ENCODE measurements at regions not wholly inside any gene's neighbourhood (a gene's known extent, or its start where the extent isn't known, plus 50 kb on each side); places are given as distances from the start of the nearest gene placed in this dataset.
A peak's percentile ranks its signal among the peaks of the same experiment; 100 is the strongest.

GRCh38 chr18:32553174-32553573, 82.5 kb upstream of the GAREM1 start:
- H2BK12ac ChIP-seq (ENCODE audit: low read length in 2 of 2): no peak overlapping the region
- no peak overlapping the region for H3K4me3 ChIP-seq (ENCODE audit: insufficient read depth in 1 of 2, low read depth in 1 of 2, low read length in 2 of 2)
- H2BK5ac ChIP-seq (ENCODE audit: low read depth, low read length, poor library complexity, severe bottlenecking): no peak overlapping the region
- no peaks in the 10 kb centered on the region for H3K9me3 ChIP-seq (ENCODE audit: control insufficient read depth, low read length)
- no peak overlapping the region for H3K23ac ChIP-seq (ENCODE audit: low read length in 2 of 2)
- H2AK5ac ChIP-seq (ENCODE audit: low read length, severe bottlenecking): no peak overlapping the region
- H2AFZ ChIP-seq (ENCODE audit: low read depth, low read length): no peak overlapping the region
- no peak overlapping the region for H3K27ac ChIP-seq (ENCODE audit: low read length, poor library complexity, severe bottlenecking)
- H3K27me3 ChIP-seq (ENCODE audit: control insufficient read depth in 1 of 2, insufficient read depth in 1 of 2, low read length in 2 of 2): no peaks in the 10 kb centered on the region
- H3K4me2 ChIP-seq (ENCODE audit: low read length, poor library complexity, severe bottlenecking): no peak overlapping the region
- DNase-seq: no peak
- no peak overlapping the region for H4K91ac ChIP-seq (ENCODE audit: low read length)
- no peaks in the 10 kb centered on the region for H3K79me1 ChIP-seq (replicated peaks; ENCODE audit: low read length, poor library complexity, severe bottlenecking)
- H3K4ac ChIP-seq (ENCODE audit: low read depth in 1 of 2, low read length in 2 of 2): no peak overlapping the region
- no peak overlapping the region for H3K18ac ChIP-seq (ENCODE audit: low read depth in 1 of 2, low read length in 2 of 2)
- H4K8ac ChIP-seq (ENCODE audit: low read length): no peak overlapping the region
- H3K36me3 ChIP-seq (ENCODE audit: control insufficient read depth in 1 of 2, insufficient read depth in 2 of 2, low read depth in 1 of 2, low read length in 2 of 2): no peaks in the 10 kb centered on the region
- no peak overlapping the region for H3K9ac ChIP-seq (ENCODE audit: low read length)
- H2BK15ac ChIP-seq (ENCODE audit: low read depth, poor library complexity, severe bottlenecking): no peak overlapping the region
- no peak overlapping the region for H2BK120ac ChIP-seq (ENCODE audit: low read depth, low read length)
- 91% methylated on average over 5 of the region's 5 CpGs for WGBS
- no peaks in the 10 kb centered on the region for H3K4me1 ChIP-seq (ENCODE audit: control insufficient read depth, insufficient read depth, low read depth, low read length)
- H3K14ac ChIP-seq (ENCODE audit: low read length in 2 of 2): no peak overlapping the region

- DNase-seq: peak; percentile 59
- H3K4ac ChIP-seq (ENCODE audit: low read depth in 1 of 2, low read length in 2 of 2): no peak overlapping the region
- H4K91ac ChIP-seq (ENCODE audit: low read length): no peak overlapping the region
- H3K4me3 ChIP-seq (ENCODE audit: insufficient read depth in 1 of 2, low read depth in 1 of 2, low read length in 2 of 2): no peak overlapping the region
- H3K14ac ChIP-seq (ENCODE audit: low read length in 2 of 2): no peak overlapping the region
- no peaks in the 10 kb centered on the region for H3K4me1 ChIP-seq (ENCODE audit: control insufficient read depth, insufficient read depth, low read depth, low read length)
- no peak overlapping the region for H3K23ac ChIP-seq (ENCODE audit: low read length in 2 of 2)
- H3K27ac ChIP-seq (ENCODE audit: low read length, poor library complexity, severe bottlenecking): no peak overlapping the region
- no peak overlapping the region for H2BK5ac ChIP-seq (ENCODE audit: low read depth, low read length, poor library complexity, severe bottlenecking)
- H3K27me3 ChIP-seq (ENCODE audit: control insufficient read depth in 1 of 2, insufficient read depth in 1 of 2, low read length in 2 of 2): no peaks in the 10 kb centered on the region
- H3K4me2 ChIP-seq (ENCODE audit: low read length, poor library complexity, severe bottlenecking): no peak overlapping the region
- H2BK15ac ChIP-seq (ENCODE audit: low read depth, poor library complexity, severe bottlenecking): no peak overlapping the region
- H3K18ac ChIP-seq (ENCODE audit: low read depth in 1 of 2, low read length in 2 of 2): no peak overlapping the region
- WGBS: 33% methylated on average over 3 of the region's 4 CpGs
- no peak overlapping the region for H2AK5ac ChIP-seq (ENCODE audit: low read length, severe bottlenecking)
- H3K36me3 ChIP-seq (ENCODE audit: control insufficient read depth in 1 of 2, insufficient read depth in 2 of 2, low read depth in 1 of 2, low read length in 2 of 2): no peaks in the 10 kb centered on the region
- no peak overlapping the region for H2BK120ac ChIP-seq (ENCODE audit: low read depth, low read length)
- H2AFZ ChIP-seq (ENCODE audit: low read depth, low read length): no peak overlapping the region
- no peak overlapping the region for H3K9ac ChIP-seq (ENCODE audit: low read length)
- no peak overlapping the region for H2BK12ac ChIP-seq (ENCODE audit: low read length in 2 of 2)
- H3K9me3 ChIP-seq (ENCODE audit: control insufficient read depth, low read length): no peaks in the 10 kb centered on the region
- no peaks in the 10 kb centered on the region for H3K79me1 ChIP-seq (replicated peaks; ENCODE audit: low read length, poor library complexity, severe bottlenecking)
- H4K8ac ChIP-seq (ENCODE audit: low read length): no peak overlapping the region
Observed at GRCh38 chr18:32552421-32553030, 81.8 kb upstream of the GAREM1 start.

- Histone ChIP-seq H3K27ac (ENCODE audit: low read length, poor library complexity, severe bottlenecking) (no peak overlapping the region), H3K14ac (ENCODE audit: low read length in 2 of 2) (no peak overlapping the region), H4K91ac (ENCODE audit: low read length) (no peak overlapping the region), H2BK5ac (ENCODE audit: low read depth, low read length, poor library complexity, severe bottlenecking) (no peak overlapping the region), H3K4me3 (ENCODE audit: insufficient read depth in 1 of 2, low read depth in 1 of 2, low read length in 2 of 2) (no peak overlapping the region), H3K9me3 (ENCODE audit: control insufficient read depth, low read length) (no peaks in the 10 kb centered on the region), H3K23ac (ENCODE audit: low read length in 2 of 2) (no peak overlapping the region), H2AK5ac (ENCODE audit: low read length, severe bottlenecking) (no peak overlapping the region), H3K4ac (ENCODE audit: low read depth in 1 of 2, low read length in 2 of 2) (no peak overlapping the region), H3K18ac (ENCODE audit: low read depth in 1 of 2, low read length in 2 of 2) (no peak overlapping the region), H4K8ac (ENCODE audit: low read length) (no peak overlapping the region), H3K27me3 (ENCODE audit: control insufficient read depth in 1 of 2, insufficient read depth in 1 of 2, low read length in 2 of 2) (peaks cover 0 to 2% of the 10 kb centered on the region in 2 experiments), H3K9ac (ENCODE audit: low read length) (no peak overlapping the region), H3K4me2 (ENCODE audit: low read length, poor library complexity, severe bottlenecking) (no peak overlapping the region), H3K36me3 (ENCODE audit: control insufficient read depth in 1 of 2, insufficient read depth in 2 of 2, low read depth in 1 of 2, low read length in 2 of 2) (no peaks in the 10 kb centered on the region), H2BK15ac (ENCODE audit: low read depth, poor library complexity, severe bottlenecking) (no peak overlapping the region), H2BK120ac (ENCODE audit: low read depth, low read length) (no peak overlapping the region), H2BK12ac (ENCODE audit: low read length in 2 of 2) (no peak overlapping the region), H2AFZ (ENCODE audit: low read depth, low read length) (no peak overlapping the region), H3K4me1 (ENCODE audit: control insufficient read depth, insufficient read depth, low read depth, low read length) (no peaks in the 10 kb centered on the region), H3K79me1 (replicated peaks; ENCODE audit: low read length, poor library complexity, severe bottlenecking) (no peaks in the 10 kb centered on the region)
- DNase-seq: peak; percentile 26
- 28% methylated on average over 2 of the region's 4 CpGs for WGBS
Observed at GRCh38 chr18:32550963-32551362, 80.3 kb upstream of the GAREM1 start.

- H3K27ac ChIP-seq (ENCODE audit: low read length, poor library complexity, severe bottlenecking): no peak overlapping the region
- peak; percentile 56 for DNase-seq
- 0% methylated on average over 2 of the region's 5 CpGs for WGBS
Observed at GRCh38 chr18:32549248-32550110, 78.8 kb upstream of the GAREM1 start.

More at GRCh38 chr18:32549248-32550110, 78.8 kb upstream of the GAREM1 start:
- no peak overlapping the region for H3K4me3 ChIP-seq (ENCODE audit: insufficient read depth in 1 of 2, low read depth in 1 of 2, low read length in 2 of 2)
- no peak overlapping the region for H3K18ac ChIP-seq (ENCODE audit: low read depth in 1 of 2, low read length in 2 of 2)
- H3K79me1 ChIP-seq (replicated peaks; ENCODE audit: low read length, poor library complexity, severe bottlenecking): no peaks in the 10 kb centered on the region
- no peak overlapping the region for H4K8ac ChIP-seq (ENCODE audit: low read length)
- H3K4me1 ChIP-seq (ENCODE audit: control insufficient read depth, insufficient read depth, low read depth, low read length): no peaks in the 10 kb centered on the region
- no peaks in the 10 kb centered on the region for H3K36me3 ChIP-seq (ENCODE audit: control insufficient read depth in 1 of 2, insufficient read depth in 2 of 2, low read depth in 1 of 2, low read length in 2 of 2)
- H2BK12ac ChIP-seq (ENCODE audit: low read length in 2 of 2): no peak overlapping the region
- H2BK15ac ChIP-seq (ENCODE audit: low read depth, poor library complexity, severe bottlenecking): no peak overlapping the region
- H2AK5ac ChIP-seq (ENCODE audit: low read length, severe bottlenecking): no peak overlapping the region
- peaks cover 0 to 7% of the 10 kb centered on the region in 2 experiments for H3K27me3 ChIP-seq (ENCODE audit: control insufficient read depth in 1 of 2, insufficient read depth in 1 of 2, low read length in 2 of 2)
- H3K4me2 ChIP-seq (ENCODE audit: low read length, poor library complexity, severe bottlenecking): no peak overlapping the region
- no peak overlapping the region for H2BK5ac ChIP-seq (ENCODE audit: low read depth, low read length, poor library complexity, severe bottlenecking)
- no peak overlapping the region for H3K4ac ChIP-seq (ENCODE audit: low read depth in 1 of 2, low read length in 2 of 2)
- H3K9ac ChIP-seq (ENCODE audit: low read length): no peak overlapping the region
- H2AFZ ChIP-seq (ENCODE audit: low read depth, low read length): no peak overlapping the region
- no peak overlapping the region for H2BK120ac ChIP-seq (ENCODE audit: low read depth, low read length)
- H3K9me3 ChIP-seq (ENCODE audit: control insufficient read depth, low read length): no peaks in the 10 kb centered on the region
- no peak overlapping the region for H3K14ac ChIP-seq (ENCODE audit: low read length in 2 of 2)
- no peak overlapping the region for H4K91ac ChIP-seq (ENCODE audit: low read length)
- no peak overlapping the region for H3K23ac ChIP-seq (ENCODE audit: low read length in 2 of 2)

Measured in mesenchymal stem cell (in vitro differentiated cells and primary cell).